ENCODE measurements at regions not wholly inside any gene's neighbourhood (a gene's known extent, or its start where the extent isn't known, plus 50 kb on each side); places are given as distances from the start of the nearest gene placed in this dataset.
A peak's percentile ranks its signal among the peaks of the same experiment; 100 is the strongest.
"Not testable (repeated sequence)": the region's sequence is repeated elsewhere in the genome, so short reads cannot be mapped to it uniquely, and the experiment has no call there.

- no peak for DNase-seq (ENCODE audit: low read depth in 4 of 4, low spot score in 3 of 4)
Measured at GRCh38 chr6:19369785-19370184, 467.4 kb upstream of the ID4 start.

GRCh38 chr6:19370831-19371230 is 466.3 kb upstream of the ID4 start:
- no peak for DNase-seq (ENCODE audit: low read depth in 4 of 4, low spot score in 3 of 4)

GRCh38 chr6:19375613-19376012 is 461.6 kb upstream of the ID4 start:
- no peak for DNase-seq (ENCODE audit: low read depth in 4 of 4, low spot score in 3 of 4)

- no peak for DNase-seq (ENCODE audit: low read depth in 4 of 4, low spot score in 3 of 4)
Measured at GRCh38 chr6:19377722-19378121, 459.4 kb upstream of the ID4 start.

GRCh38 chr6:19380293-19380692 is 456.9 kb upstream of the ID4 start:
- no peak for DNase-seq (ENCODE audit: low read depth in 4 of 4, low spot score in 3 of 4)

- no peak for DNase-seq (ENCODE audit: low read depth in 4 of 4, low spot score in 3 of 4)
Measured at GRCh38 chr6:19382676-19383075, 454.5 kb upstream of the ID4 start.

GRCh38 chr6:19391926-19392325 is 445.2 kb upstream of the ID4 start:
- DNase-seq (ENCODE audit: low read depth in 4 of 4, low spot score in 3 of 4) = no peak

GRCh38 chr6:19394051-19394450 is 443.1 kb upstream of the ID4 start:
- no peak for DNase-seq (ENCODE audit: low read depth in 4 of 4, low spot score in 3 of 4)

GRCh38 chr6:19394687-19395086 is 442.5 kb upstream of the ID4 start:
- DNase-seq (ENCODE audit: low read depth in 4 of 4, low spot score in 3 of 4) = no peak

GRCh38 chr6:19395316-19395715 is 441.9 kb upstream of the ID4 start:
- DNase-seq (ENCODE audit: low read depth in 4 of 4, low spot score in 3 of 4) = no peak

GRCh38 chr6:19399406-19399805 is 437.8 kb upstream of the ID4 start:
- DNase-seq (ENCODE audit: low read depth in 4 of 4, low spot score in 3 of 4) = no peak

- DNase-seq (ENCODE audit: low read depth in 4 of 4, low spot score in 3 of 4) = not testable (repeated sequence)
Measured at GRCh38 chr6:19404884-19405283, 432.3 kb upstream of the ID4 start.

- no peak for DNase-seq (ENCODE audit: low read depth in 4 of 4, low spot score in 3 of 4)
Measured at GRCh38 chr6:19408331-19408730, 428.8 kb upstream of the ID4 start.

GRCh38 chr6:19410481-19410880 is 426.7 kb upstream of the ID4 start:
- DNase-seq (ENCODE audit: low read depth in 4 of 4, low spot score in 3 of 4) = peak in 1 of 4 donors; percentile 8

- DNase-seq (ENCODE audit: low read depth in 4 of 4, low spot score in 3 of 4) = no peak
Measured at GRCh38 chr6:19413323-19413722, 423.8 kb upstream of the ID4 start.

GRCh38 chr6:19415605-19416326 is 421.4 kb upstream of the ID4 start:
- no peak for DNase-seq (ENCODE audit: low read depth in 4 of 4, low spot score in 3 of 4)

GRCh38 chr6:19416811-19417210 is 420.4 kb upstream of the ID4 start:
- DNase-seq (ENCODE audit: low read depth in 4 of 4, low spot score in 3 of 4) = no peak

- DNase-seq (ENCODE audit: low read depth in 4 of 4, low spot score in 3 of 4) = no peak
Measured at GRCh38 chr6:19417713-19418112, 419.5 kb upstream of the ID4 start.

- DNase-seq (ENCODE audit: low read depth in 4 of 4, low spot score in 3 of 4) = no peak
Measured at GRCh38 chr6:19424853-19425252, 412.3 kb upstream of the ID4 start.

- no peak for DNase-seq (ENCODE audit: low read depth in 4 of 4, low spot score in 3 of 4)
Measured at GRCh38 chr6:19427548-19427947, 409.6 kb upstream of the ID4 start.

- no peak for DNase-seq (ENCODE audit: low read depth in 4 of 4, low spot score in 3 of 4)
Measured at GRCh38 chr6:19432966-19433498, 404.1 kb upstream of the ID4 start.

GRCh38 chr6:19434065-19434464 is 403.1 kb upstream of the ID4 start:
- DNase-seq (ENCODE audit: low read depth in 4 of 4, low spot score in 3 of 4) = no peak

GRCh38 chr6:19435755-19436154 is 401.4 kb upstream of the ID4 start:
- no peak for DNase-seq (ENCODE audit: low read depth in 4 of 4, low spot score in 3 of 4)
